NT2/D1 (cell line): ENCODE measurements at regions not wholly inside any gene's neighbourhood (a gene's known extent, or its start where the extent isn't known, plus 50 kb on each side); places are given as distances from the start of the nearest gene placed in this dataset.

Experiments used
- SUZ12 ChIP-seq: IDR thresholded peaks from 2 replicates; pipeline ENCODE4 v1.6.1; 2011; ENCODE audit not compliant: insufficient read length, insufficient read depth; ENCODE audit errors: extremely low read depth
- YY1 ChIP-seq: IDR thresholded peaks from 2 replicates; pipeline ENCODE4 v1.6.1; 2011; ENCODE audit not compliant: insufficient read length, insufficient read depth

- TF ChIP-seq YY1 (no peak), SUZ12 (no peak)
Measured at GRCh38 chr22:23516304-23516703, 63.8 kb downstream of the IGLL1 start.
